Adrenal gland (tissue), 5 donors: ENCODE measurements at regions not wholly inside any gene's neighbourhood (a gene's known extent, or its start where the extent isn't known, plus 50 kb on each side); places are given as distances from the start of the nearest gene placed in this dataset.

Experiments
- POLR2A ChIP-seq, 2 donors: fragments of 450-650 bp; IDR thresholded peaks; one replicate each; pipeline ENCODE4 v1.6.1; 2017; ENCODE audit warnings: antibody characterized with exemption in 2 of 2, mild to moderate bottlenecking in 2 of 2, moderate library complexity in 1 of 2
- TF ChIP-seq, protein P1 (sequence below), 6 experiments: fragments of 450-650 bp in 4 of 6; fragments of 200-600 bp in 2 of 6; sonication (generic) in 1 of 6; IDR thresholded peaks; 1 replicate in 5 of 6; 2 replicates in 1 of 6; pipeline versions ENCODE4 v1.5.1 to v1.8.0; 2016 to 2021; ENCODE audit warnings: antibody characterized with exemption in 6 of 6, mild to moderate bottlenecking in 2 of 6, moderate library complexity in 1 of 6
- donor health status: DM: no; HTN: no; CAD: no.

GRCh38 chr3:144496141-144496835, 524.7 kb downstream of the DIPK2A start:
- TF ChIP-seq, protein P1, sequence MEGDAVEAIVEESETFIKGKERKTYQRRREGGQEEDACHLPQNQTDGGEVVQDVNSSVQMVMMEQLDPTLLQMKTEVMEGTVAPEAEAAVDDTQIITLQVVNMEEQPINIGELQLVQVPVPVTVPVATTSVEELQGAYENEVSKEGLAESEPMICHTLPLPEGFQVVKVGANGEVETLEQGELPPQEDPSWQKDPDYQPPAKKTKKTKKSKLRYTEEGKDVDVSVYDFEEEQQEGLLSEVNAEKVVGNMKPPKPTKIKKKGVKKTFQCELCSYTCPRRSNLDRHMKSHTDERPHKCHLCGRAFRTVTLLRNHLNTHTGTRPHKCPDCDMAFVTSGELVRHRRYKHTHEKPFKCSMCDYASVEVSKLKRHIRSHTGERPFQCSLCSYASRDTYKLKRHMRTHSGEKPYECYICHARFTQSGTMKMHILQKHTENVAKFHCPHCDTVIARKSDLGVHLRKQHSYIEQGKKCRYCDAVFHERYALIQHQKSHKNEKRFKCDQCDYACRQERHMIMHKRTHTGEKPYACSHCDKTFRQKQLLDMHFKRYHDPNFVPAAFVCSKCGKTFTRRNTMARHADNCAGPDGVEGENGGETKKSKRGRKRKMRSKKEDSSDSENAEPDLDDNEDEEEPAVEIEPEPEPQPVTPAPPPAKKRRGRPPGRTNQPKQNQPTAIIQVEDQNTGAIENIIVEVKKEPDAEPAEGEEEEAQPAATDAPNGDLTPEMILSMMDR (IDR thresholded peaks at IDR 0.05), result no peak
- no peak for TF ChIP-seq POLR2A (IDR thresholded peaks at IDR 0.05)
